ENCODE measurements at regions not wholly inside any gene's neighbourhood (a gene's known extent, or its start where the extent isn't known, plus 50 kb on each side); places are given as distances from the start of the nearest gene placed in this dataset.

GRCh38 chr11:87739261-87739660, 436.0 kb downstream of the RAB38 start:
- no peak overlapping the region for H3K4me3 ChIP-seq (ENCODE audit: low read depth, low read length)
- no peak for DNase-seq (ENCODE audit: low read depth)
- no peak for TF ChIP-seq CTCF (conservative IDR thresholded peaks at IDR 0.05; ENCODE audit: low read depth, low read length)

- H3K4me3 ChIP-seq (ENCODE audit: low read depth, low read length) = no peak overlapping the region
- DNase-seq (ENCODE audit: low read depth) = no peak
- TF ChIP-seq CTCF (conservative IDR thresholded peaks at IDR 0.05; ENCODE audit: low read depth, low read length) = no peak
These were observed 438.3 kb downstream of the RAB38 start for GRCh38 chr11:87736928-87737327.

GRCh38 chr11:87726506-87726905, 448.7 kb downstream of the RAB38 start:
- DNase-seq (ENCODE audit: low read depth) = peak; percentile 19
- no peak overlapping the region for H3K4me3 ChIP-seq (ENCODE audit: low read depth, low read length)
- TF ChIP-seq CTCF (conservative IDR thresholded peaks at IDR 0.05; ENCODE audit: low read depth, low read length) = no peak

GRCh38 chr11:87724358-87724757, 450.9 kb downstream of the RAB38 start:
- no peak for TF ChIP-seq CTCF (conservative IDR thresholded peaks at IDR 0.05; ENCODE audit: low read depth, low read length)
- H3K4me3 ChIP-seq (ENCODE audit: low read depth, low read length) = no peak overlapping the region
- no peak for DNase-seq (ENCODE audit: low read depth)

GRCh38 chr11:87722756-87723565, 452.3 kb downstream of the RAB38 start:
- H3K4me3 ChIP-seq (ENCODE audit: low read depth, low read length) = no peak overlapping the region
- peak; percentile 89 for TF ChIP-seq CTCF (conservative IDR thresholded peaks at IDR 0.05; ENCODE audit: low read depth, low read length)
- DNase-seq (ENCODE audit: low read depth) = no peak

- no peak for DNase-seq (ENCODE audit: low read depth)
These were observed 455.7 kb downstream of the RAB38 start for GRCh38 chr11:87719326-87720073.

More at GRCh38 chr11:87719326-87720073, 455.7 kb downstream of the RAB38 start:
- TF ChIP-seq CTCF (conservative IDR thresholded peaks at IDR 0.05; ENCODE audit: low read depth, low read length) = no peak
- H3K4me3 ChIP-seq (ENCODE audit: low read depth, low read length) = no peak overlapping the region

Data from epithelial cell of proximal tubule (primary cell).